Dendritic cell treated with granulocyte-macrophage colony-stimulating factor and Interleukin-4, amounts not matched to agents 40 ng/mL and 50 ng/mL, for 4 days (primary cell): ENCODE measurements at regions not wholly inside any gene's neighbourhood (a gene's known extent, or its start where the extent isn't known, plus 50 kb on each side); places are given as distances from the start of the nearest gene placed in this dataset.

Experiments
- H3K27ac Mint-ChIP-seq: one replicate; pipeline ENCODE4 v1.8.0; 2022; ENCODE audit warnings: mild to moderate bottlenecking, mixed read lengths
- H3K27me3 Mint-ChIP-seq: one replicate; pipeline ENCODE4 v1.8.0; 2022; ENCODE audit warnings: mild to moderate bottlenecking, mixed read lengths
- H3K36me3 Mint-ChIP-seq: one replicate; pipeline ENCODE4 v1.8.0; 2022; ENCODE audit warnings: low read depth, mixed read lengths
- H3K4me1 Mint-ChIP-seq: one replicate; pipeline ENCODE4 v1.8.0; 2022; ENCODE audit warnings: low read depth, mixed read lengths
- H3K4me3 Mint-ChIP-seq: one replicate; pipeline ENCODE4 v1.8.0; 2022; ENCODE audit warnings: mild to moderate bottlenecking, moderate library complexity, mixed read lengths
- H3K9me3 Mint-ChIP-seq: one replicate; pipeline ENCODE4 v1.8.0; 2022; ENCODE audit warnings: mixed read lengths
- intact Hi-C: fragments of 100-400 bp; cut with micrococcal nuclease; formaldehyde crosslinking; loops from one replicate; pipeline ENCODE4 v1.15.0; 2022

GRCh38 chr4:182074139-182074538 is 169.1 kb upstream of the TENM3 start:
- Mint-ChIP-seq H3K4me3 (no peak overlapping the region), H3K9me3 (peaks cover 27% of the 10 kb centered on the region), H3K27me3 (no peaks in the 10 kb centered on the region), H3K36me3 (no peaks in the 10 kb centered on the region), H3K4me1 (no peaks in the 10 kb centered on the region), H3K27ac (no peak overlapping the region)
- intact Hi-C loops = no loop called here

- no peaks in the 10 kb centered on the region for H3K36me3 Mint-ChIP-seq
- H3K27me3 Mint-ChIP-seq = no peaks in the 10 kb centered on the region
- H3K27ac Mint-ChIP-seq = no peak overlapping the region
- H3K9me3 Mint-ChIP-seq = peaks cover 27% of the 10 kb centered on the region
- H3K4me3 Mint-ChIP-seq = no peak overlapping the region
- intact Hi-C loops = no loop called here
- H3K4me1 Mint-ChIP-seq = no peaks in the 10 kb centered on the region
These were observed 168.4 kb upstream of the TENM3 start for GRCh38 chr4:182074810-182075209.

- no peak overlapping the region for H3K4me3 Mint-ChIP-seq
- intact Hi-C loops = no loop called here
- H3K27ac Mint-ChIP-seq = no peak overlapping the region
- no peaks in the 10 kb centered on the region for H3K36me3 Mint-ChIP-seq
- no peaks in the 10 kb centered on the region for H3K4me1 Mint-ChIP-seq
- H3K9me3 Mint-ChIP-seq = no peaks in the 10 kb centered on the region
- no peaks in the 10 kb centered on the region for H3K27me3 Mint-ChIP-seq
These were observed 160.3 kb upstream of the TENM3 start for GRCh38 chr4:182082910-182083309.

- Mint-ChIP-seq H3K4me3 (no peak overlapping the region), H3K27me3 (no peaks in the 10 kb centered on the region), H3K4me1 (no peaks in the 10 kb centered on the region), H3K9me3 (no peaks in the 10 kb centered on the region), H3K36me3 (no peaks in the 10 kb centered on the region), H3K27ac (no peak overlapping the region)
- intact Hi-C loops = no loop called here
These were observed 159.4 kb upstream of the TENM3 start for GRCh38 chr4:182083671-182084410.

GRCh38 chr4:182085051-182085480 is 158.1 kb upstream of the TENM3 start:
- H3K4me3 Mint-ChIP-seq = no peak overlapping the region
- no peak overlapping the region for H3K27ac Mint-ChIP-seq
- no peaks in the 10 kb centered on the region for H3K4me1 Mint-ChIP-seq
- intact Hi-C loops = no loop called here
- H3K27me3 Mint-ChIP-seq = no peaks in the 10 kb centered on the region
- no peaks in the 10 kb centered on the region for H3K36me3 Mint-ChIP-seq
- H3K9me3 Mint-ChIP-seq = no peaks in the 10 kb centered on the region

GRCh38 chr4:182089326-182089725 is 153.9 kb upstream of the TENM3 start:
- Mint-ChIP-seq H3K36me3 (no peaks in the 10 kb centered on the region), H3K9me3 (peaks cover 10% of the 10 kb centered on the region), H3K27me3 (no peaks in the 10 kb centered on the region), H3K4me1 (no peaks in the 10 kb centered on the region), H3K27ac (no peak overlapping the region), H3K4me3 (no peak overlapping the region)
- intact Hi-C loops = no loop called here

GRCh38 chr4:182090186-182090585 is 153.0 kb upstream of the TENM3 start:
- Mint-ChIP-seq H3K4me1 (no peaks in the 10 kb centered on the region), H3K9me3 (peaks cover 18% of the 10 kb centered on the region), H3K4me3 (no peak overlapping the region), H3K27me3 (no peaks in the 10 kb centered on the region), H3K27ac (no peak overlapping the region), H3K36me3 (no peaks in the 10 kb centered on the region)
- intact Hi-C loops = no loop called here

GRCh38 chr4:182091128-182091527 is 152.1 kb upstream of the TENM3 start:
- Mint-ChIP-seq H3K4me3 (no peak overlapping the region), H3K36me3 (no peaks in the 10 kb centered on the region), H3K4me1 (no peaks in the 10 kb centered on the region), H3K27ac (no peak overlapping the region), H3K9me3 (peaks cover 22% of the 10 kb centered on the region), H3K27me3 (no peaks in the 10 kb centered on the region)
- intact Hi-C loops = no loop called here

- intact Hi-C loops = no loop called here
- H3K4me3 Mint-ChIP-seq = no peak overlapping the region
- H3K27ac Mint-ChIP-seq = no peak overlapping the region
- no peaks in the 10 kb centered on the region for H3K4me1 Mint-ChIP-seq
- H3K27me3 Mint-ChIP-seq = no peaks in the 10 kb centered on the region
- H3K9me3 Mint-ChIP-seq = peaks cover 33% of the 10 kb centered on the region
- no peaks in the 10 kb centered on the region for H3K36me3 Mint-ChIP-seq
These were observed 149.8 kb upstream of the TENM3 start for GRCh38 chr4:182093431-182093831.

GRCh38 chr4:182093935-182094334 is 149.3 kb upstream of the TENM3 start:
- Mint-ChIP-seq H3K27me3 (no peaks in the 10 kb centered on the region), H3K4me3 (no peak overlapping the region), H3K36me3 (no peaks in the 10 kb centered on the region), H3K9me3 (peaks cover 37% of the 10 kb centered on the region), H3K27ac (no peak overlapping the region), H3K4me1 (no peaks in the 10 kb centered on the region)
- intact Hi-C loops = no loop called here

GRCh38 chr4:182101618-182102017 is 141.6 kb upstream of the TENM3 start:
- Mint-ChIP-seq H3K9me3 (peaks cover 47% of the 10 kb centered on the region), H3K4me3 (no peak overlapping the region), H3K4me1 (no peaks in the 10 kb centered on the region), H3K27me3 (no peaks in the 10 kb centered on the region), H3K36me3 (no peaks in the 10 kb centered on the region), H3K27ac (no peak overlapping the region)
- intact Hi-C loops = no loop called here

- H3K4me1 Mint-ChIP-seq = no peaks in the 10 kb centered on the region
- no peak overlapping the region for H3K4me3 Mint-ChIP-seq
- peaks cover 45% of the 10 kb centered on the region for H3K9me3 Mint-ChIP-seq
- no peaks in the 10 kb centered on the region for H3K36me3 Mint-ChIP-seq
- H3K27me3 Mint-ChIP-seq = no peaks in the 10 kb centered on the region
- H3K27ac Mint-ChIP-seq = no peak overlapping the region
- intact Hi-C loops = no loop called here
These were observed 140.6 kb upstream of the TENM3 start for GRCh38 chr4:182102576-182102975.

- Mint-ChIP-seq H3K9me3 (peaks cover 33% of the 10 kb centered on the region), H3K4me1 (no peaks in the 10 kb centered on the region), H3K4me3 (no peak overlapping the region), H3K27me3 (no peaks in the 10 kb centered on the region), H3K36me3 (no peaks in the 10 kb centered on the region), H3K27ac (no peak overlapping the region)
- intact Hi-C loops = no loop called here
These were observed 139.4 kb upstream of the TENM3 start for GRCh38 chr4:182103614-182104319.

- Mint-ChIP-seq H3K27me3 (no peaks in the 10 kb centered on the region), H3K4me3 (no peak overlapping the region), H3K4me1 (no peaks in the 10 kb centered on the region), H3K27ac (no peak overlapping the region), H3K36me3 (no peaks in the 10 kb centered on the region), H3K9me3 (peaks cover 20% of the 10 kb centered on the region)
- intact Hi-C loops = no loop called here
These were observed 137.8 kb upstream of the TENM3 start for GRCh38 chr4:182105416-182105815.

- H3K4me1 Mint-ChIP-seq = no peaks in the 10 kb centered on the region
- intact Hi-C loops = no loop called here
- peaks cover 10% of the 10 kb centered on the region for H3K9me3 Mint-ChIP-seq
- no peaks in the 10 kb centered on the region for H3K36me3 Mint-ChIP-seq
- no peak overlapping the region for H3K4me3 Mint-ChIP-seq
- H3K27ac Mint-ChIP-seq = no peak overlapping the region
- no peaks in the 10 kb centered on the region for H3K27me3 Mint-ChIP-seq
These were observed 135.3 kb upstream of the TENM3 start for GRCh38 chr4:182107931-182108330.
